Pancreas (tissue), 10 donors: ENCODE measurements at regions not wholly inside any gene's neighbourhood (a gene's known extent, or its start where the extent isn't known, plus 50 kb on each side); places are given as distances from the start of the nearest gene placed in this dataset.
A peak's percentile ranks its signal among the peaks of the same experiment; 100 is the strongest.

Experiments used
- ATAC-seq, 4 donors: fragments of 200-7000 bp; cut with Tn5 transposase; one replicate each; pipeline versions ENCODE4 v1.8.0 to v1.9.1; 2020; ENCODE audit warnings: mild to moderate bottlenecking in 4 of 4, moderate library complexity in 4 of 4
- DNase-seq, 6 donors: peaks; one replicate each; pipeline ENCODE4 v3.0.0-alpha.2; 2020
- FAIRE-seq: peaks from 2 replicates; lab custom pipeline; 2012; peaks lifted over from hg19 to GRCh38; lab: Jason Lieb, UNC
- H3K27ac ChIP-seq, 4 donors: fragments of 200-600 bp; sonication (generic); 1 replicate in 3 of 4; 2 replicates in 1 of 4; pipeline versions ENCODE4 v1.5.0 to v1.8.0; 2020
- H3K27me3 ChIP-seq, 4 donors: fragments of 200-600 bp; one replicate each; pipeline ENCODE4 v1.8.0; 2021
- H3K36me3 ChIP-seq, 3 donors: fragments of 200-600 bp; sonication (generic) in 1 of 3; one replicate each; pipeline versions ENCODE4 v1.5.0 to v1.8.0; 2020 to 2021
- H3K4me1 ChIP-seq, 3 donors: fragments of 200-600 bp; one replicate each; pipeline ENCODE4 v1.8.0; 2021
- H3K4me3 ChIP-seq, 4 donors: fragments of 200-600 bp; sonication (generic) in 2 of 4; one replicate each; pipeline versions ENCODE4 v1.5.0 to v1.8.0; 2020 to 2021
- H3K9me3 ChIP-seq, 4 donors: fragments of 200-600 bp; one replicate each; pipeline ENCODE4 v1.8.0; 2021
- CTCF ChIP-seq, 4 donors: fragments of 200-600 bp; sonication (generic) in 3 of 4; IDR thresholded peaks; one replicate each; pipeline versions ENCODE4 v1.5.0 to v1.8.0; 2021; ENCODE audit warnings: antibody characterized with exemption in 4 of 4
- WGBS, 2 donors: extraction: QIAGEN DNeasy Blood & Tissue Kit; methylation state at CpG; one replicate each; pipeline ENCODE4 v1.1.7; 2013; 5-methylcytosine and 5-hydroxymethylcytosine counted together
- intact Hi-C, 3 donors: fragments of 100-400 bp; cut with DNase I; formaldehyde crosslinking; loops; one replicate each; pipeline versions ENCODE4 v1.11.1 to v1.14.2; 2022
- donor health status: healthy with polysubstance abuse.
- donor health status: DM: no; HTN: no; CAD: no; lungs with moderate emphysema.
- donor health status: DM: no; HTN: no; CAD: no.
- donor health status: control.
- donor health status: control.
- donor health status: Bipolar disorder and iron deficiency.
- donor health status: DM: yes; HTN: yes; CAD: no.
- donor health status: DM: no; HTN: no; CAD: no.
- donor health status: DM: no; HTN: no; CAD: no.
- donor health status: DM: yes; HTN: yes; CAD: no.

DNA sequence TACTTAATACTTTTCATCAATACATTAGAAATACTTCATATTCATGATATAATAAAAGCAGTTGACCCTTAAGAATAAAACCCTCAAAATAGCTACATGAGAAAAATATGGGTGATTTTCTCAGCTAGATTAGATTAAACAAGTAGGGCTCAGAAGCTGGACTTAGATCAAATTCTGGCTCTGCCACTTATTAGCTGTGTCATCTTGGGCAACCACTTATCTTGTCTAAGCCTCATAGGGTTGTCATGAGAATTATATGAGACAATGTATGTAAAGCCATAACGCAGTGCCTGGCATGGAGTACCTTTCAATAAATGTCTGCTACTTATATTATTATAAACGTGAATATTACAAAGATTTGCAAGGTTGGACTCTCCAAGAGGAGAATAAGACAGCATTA, 84.3 kb upstream of the PGRMC2 start:
- Histone ChIP-seq H3K36me3 (no peaks in the 10 kb centered on the region), H3K9me3 (no peaks in the 10 kb centered on the region), H3K27me3 (no peaks in the 10 kb centered on the region), H3K4me1 (peaks cover 0 to 5% (median 0%) of the 10 kb centered on the region in 3 donors), H3K27ac (no peak overlapping the region), H3K4me3 (no peak overlapping the region)
- intact Hi-C loops: no loop called here
- DNase-seq (no peak), FAIRE-seq (no peak), ATAC-seq (no peak)
- WGBS, 2 donors: 89 to 97% methylated on average over 2 of the region's 2 CpGs
- TF ChIP-seq CTCF (IDR thresholded peaks at IDR 0.05): no peak

DNA sequence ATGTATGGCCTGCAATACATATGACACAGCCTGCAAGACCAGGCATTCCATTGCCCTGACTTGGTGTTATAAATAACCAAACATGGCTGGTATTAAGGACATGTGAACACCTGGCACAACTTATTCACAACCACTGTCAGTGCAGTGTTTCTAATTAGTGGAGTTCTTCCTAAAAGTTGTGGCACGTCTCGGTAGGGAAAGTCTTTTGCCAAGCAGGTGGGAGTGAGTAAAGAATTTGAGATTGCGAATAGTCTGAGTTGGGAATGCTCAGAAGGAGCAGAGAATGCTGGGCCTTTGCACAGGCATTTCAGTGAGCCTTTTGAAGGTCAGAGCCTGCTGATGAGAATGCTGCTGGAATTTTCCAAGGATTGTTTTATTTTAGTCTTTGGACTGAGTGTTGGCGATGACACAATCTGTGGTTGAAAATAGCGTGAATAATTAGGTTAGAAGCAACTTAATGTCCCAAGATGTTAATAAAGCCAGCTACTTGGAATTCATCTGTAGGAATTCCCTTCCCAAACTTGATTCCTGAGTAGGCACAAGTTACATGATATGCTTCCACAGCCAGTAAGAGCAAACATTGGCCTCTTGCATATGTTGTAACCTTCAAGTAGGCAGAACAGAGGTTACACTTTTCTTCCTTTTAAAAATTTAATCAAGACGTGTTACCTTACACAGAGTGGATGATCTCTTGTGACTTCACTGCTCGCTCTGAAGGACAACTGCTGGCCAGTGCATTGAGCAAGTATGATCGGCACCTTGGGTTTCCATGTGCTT, 83.6 kb upstream of the PGRMC2 start:
- H3K4me3 ChIP-seq: no peak overlapping the region
- H3K27me3 ChIP-seq: no peaks in the 10 kb centered on the region
- no peak for TF ChIP-seq CTCF (IDR thresholded peaks at IDR 0.05)
- peak in 3 of 4 donors; percentile 44 to 55 (median 53) for ATAC-seq
- WGBS, 2 donors: 67 to 68% methylated on average over 8 of the region's 8 CpGs
- FAIRE-seq: no peak
- H3K36me3 ChIP-seq: no peaks in the 10 kb centered on the region
- peaks cover 0 to 5% (median 0%) of the 10 kb centered on the region in 3 donors for H3K4me1 ChIP-seq
- H3K9me3 ChIP-seq: no peaks in the 10 kb centered on the region
- H3K27ac ChIP-seq: no peak overlapping the region
- DNase-seq: no peak
- intact Hi-C loops: no loop called here

- H3K36me3 ChIP-seq: no peaks in the 10 kb centered on the region
- H3K27ac ChIP-seq: no peak overlapping the region
- ATAC-seq: no peak
- intact Hi-C loops: no loop called here
- DNase-seq: no peak
- FAIRE-seq: no peak
- H3K9me3 ChIP-seq: no peaks in the 10 kb centered on the region
- TF ChIP-seq CTCF (IDR thresholded peaks at IDR 0.05): no peak
- H3K27me3 ChIP-seq: no peaks in the 10 kb centered on the region
- 94 to 96% methylated on average over 4 of the region's 4 CpGs for WGBS, 2 donors
- H3K4me3 ChIP-seq: no peak overlapping the region
- peaks cover 0 to 1% (median 0%) of the 10 kb centered on the region in 3 donors for H3K4me1 ChIP-seq
Observed at GRCh38 chr4:128366212-128366611, 78.6 kb upstream of the PGRMC2 start.

- WGBS, 2 donors: 93 to 95% methylated on average over 7 of the region's 7 CpGs
- no peak overlapping the region for H3K27ac ChIP-seq
- ATAC-seq (no peak), FAIRE-seq (no peak), DNase-seq (no peak)
- no peak for TF ChIP-seq CTCF (IDR thresholded peaks at IDR 0.05)
- no peak overlapping the region for H3K4me3 ChIP-seq
- no peaks in the 10 kb centered on the region for H3K4me1 ChIP-seq
- no peaks in the 10 kb centered on the region for H3K9me3 ChIP-seq
- H3K27me3 ChIP-seq: no peaks in the 10 kb centered on the region
- no peaks in the 10 kb centered on the region for H3K36me3 ChIP-seq
- intact Hi-C loops: no loop called here
Observed at GRCh38 chr4:128364565-128364964, 77.0 kb upstream of the PGRMC2 start.

GRCh38 chr4:128363966-128364365, 76.4 kb upstream of the PGRMC2 start:
- WGBS, 2 donors: 95 to 98% methylated on average over 6 of the region's 6 CpGs
- TF ChIP-seq CTCF (IDR thresholded peaks at IDR 0.05): no peak
- Histone ChIP-seq H3K36me3 (no peaks in the 10 kb centered on the region), H3K27me3 (no peaks in the 10 kb centered on the region), H3K9me3 (no peaks in the 10 kb centered on the region), H3K4me3 (no peak overlapping the region), H3K4me1 (no peaks in the 10 kb centered on the region), H3K27ac (no peak overlapping the region)
- ATAC-seq: no peak
- no peak for DNase-seq
- FAIRE-seq: no peak
- intact Hi-C loops: no loop called here
